ENCODE measurements at regions not wholly inside any gene's neighbourhood (a gene's known extent, or its start where the extent isn't known, plus 50 kb on each side); places are given as distances from the start of the nearest gene placed in this dataset.
"Not testable (repeated sequence)": the region's sequence is repeated elsewhere in the genome, so short reads cannot be mapped to it uniquely, and the experiment has no call there.

DNA sequence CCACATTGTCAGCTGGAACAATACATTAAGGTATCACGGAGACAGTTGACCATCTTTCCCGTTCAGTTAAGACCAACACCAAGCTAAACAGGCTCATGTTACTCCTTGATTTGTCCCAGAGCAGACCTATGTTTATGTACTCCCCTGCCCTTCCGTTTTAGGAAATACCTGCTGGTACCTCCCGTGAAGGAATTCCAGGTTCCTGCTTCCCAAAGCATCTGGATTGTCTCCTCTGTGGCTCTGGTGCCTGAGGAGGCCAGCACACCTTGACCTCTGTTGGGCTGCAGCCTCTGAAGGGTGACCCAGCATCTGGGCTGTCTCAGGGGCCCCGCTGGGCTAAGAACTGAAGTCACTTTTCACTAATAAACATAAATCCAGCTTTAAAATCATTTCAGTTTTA is 647.8 kb upstream of the MARCKS start:
- no peak for DNase-seq (ENCODE audit: extremely low read depth, low read depth)

DNA sequence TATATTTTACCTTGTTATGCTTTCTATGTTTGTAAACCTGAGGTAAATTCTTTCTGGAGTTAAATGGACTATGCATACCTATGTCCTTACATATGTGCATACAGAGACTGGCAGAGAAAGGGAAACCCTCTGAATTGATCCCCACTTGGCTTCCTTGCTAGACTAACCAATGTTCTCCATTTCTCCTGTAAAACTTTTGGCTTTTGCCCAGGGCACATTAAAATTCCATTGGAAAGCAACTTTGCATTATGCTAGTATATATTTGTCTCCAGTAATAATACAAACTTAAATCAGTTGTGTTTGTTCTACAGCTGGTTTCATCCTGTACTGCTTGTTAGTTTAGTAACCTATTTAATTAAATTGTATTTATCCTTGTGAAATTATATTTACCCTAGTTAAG is 646.0 kb upstream of the MARCKS start:
- no peak for DNase-seq (ENCODE audit: extremely low read depth, low read depth)

DNA sequence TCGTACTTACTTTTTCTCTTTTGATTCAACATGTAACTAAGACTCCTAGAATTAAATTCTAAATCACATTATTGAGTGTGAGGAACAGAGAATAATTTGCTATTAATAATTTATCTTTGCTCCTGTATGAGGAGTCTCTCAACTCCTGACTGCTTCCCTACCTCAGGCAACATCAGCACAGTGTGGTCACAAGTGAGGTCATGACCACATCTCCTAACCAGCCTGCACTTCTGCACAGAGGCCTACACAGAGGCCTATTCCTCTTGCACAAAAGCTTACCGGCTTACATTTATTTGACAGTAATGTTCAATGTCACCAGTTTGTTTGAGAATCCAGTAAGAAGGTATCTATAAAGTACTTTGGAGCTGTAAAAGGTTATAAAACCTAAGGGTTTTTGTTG is 637.4 kb upstream of the MARCKS start:
- DNase-seq (ENCODE audit: extremely low read depth, low read depth): no peak

GRCh38 chr6:113220832-113221231 is 636.3 kb upstream of the MARCKS start:
- no peak for DNase-seq (ENCODE audit: extremely low read depth, low read depth)

DNA sequence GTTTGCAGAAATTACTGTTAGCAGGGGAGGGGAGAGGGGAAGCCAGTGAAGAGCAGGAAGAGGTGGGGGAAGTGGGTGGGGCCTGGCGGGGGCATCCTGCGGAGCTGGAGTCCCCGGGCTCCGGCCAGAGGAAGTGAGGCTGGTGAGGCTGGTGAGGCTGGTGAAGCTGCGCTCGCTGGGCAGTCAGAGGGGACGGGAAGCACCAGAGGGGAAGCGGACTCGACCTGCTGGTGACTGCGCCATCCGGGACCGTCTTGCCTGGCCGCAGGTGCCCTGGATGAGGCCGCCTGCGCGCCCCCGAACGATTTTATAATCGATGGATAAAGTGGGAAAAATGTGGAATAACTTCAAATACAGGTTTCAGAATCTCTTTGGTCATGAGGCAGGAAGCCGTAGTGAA is 635.3 kb upstream of the MARCKS start:
- no peak for DNase-seq (ENCODE audit: extremely low read depth, low read depth)

DNA sequence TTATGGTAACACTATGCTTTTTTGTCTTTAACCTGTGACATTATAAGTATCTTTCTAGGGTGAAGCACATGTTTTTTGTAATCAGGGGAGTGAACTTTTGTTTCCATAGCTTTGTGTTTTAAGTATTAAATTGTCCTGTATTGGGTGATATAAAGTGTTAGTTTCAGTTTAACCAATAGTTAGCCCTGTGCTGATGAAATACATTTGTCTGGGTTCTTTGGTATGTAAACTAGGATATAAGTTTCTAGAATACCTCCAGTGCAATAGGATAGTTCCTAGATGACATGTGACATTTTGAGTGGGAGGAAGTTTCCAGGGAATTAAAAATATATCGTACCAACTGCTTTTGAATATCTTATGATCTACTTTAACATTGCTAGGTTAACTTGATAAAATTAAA is 611.0 kb upstream of the MARCKS start:
- no peak for DNase-seq (ENCODE audit: extremely low read depth, low read depth)

DNA sequence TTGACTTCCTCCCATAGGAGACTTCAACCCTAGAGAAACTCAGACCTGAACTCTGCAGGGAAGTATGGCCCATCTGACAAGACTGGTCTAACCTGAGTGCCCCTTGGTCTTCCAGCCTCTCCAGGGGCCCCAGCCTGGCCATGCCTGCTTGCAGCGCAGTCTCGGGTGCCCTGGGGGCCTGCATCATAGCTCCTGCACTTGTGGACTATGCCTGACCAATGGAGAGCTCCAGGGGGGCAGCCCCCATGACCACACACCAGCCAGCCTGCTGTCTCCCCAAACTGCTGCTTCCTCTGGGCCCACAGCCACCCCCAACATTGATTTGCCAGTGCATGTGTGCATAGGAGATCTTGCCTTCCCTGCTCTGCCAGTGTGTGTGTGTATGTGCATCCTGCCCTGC is 608.6 kb upstream of the MARCKS start:
- DNase-seq (ENCODE audit: extremely low read depth, low read depth): no peak

- DNase-seq (ENCODE audit: extremely low read depth, low read depth): not testable (repeated sequence)
These were observed 603.0 kb upstream of the MARCKS start for GRCh38 chr6:113254194-113254593.

GRCh38 chr6:113258771-113259170 is 598.4 kb upstream of the MARCKS start:
- DNase-seq (ENCODE audit: extremely low read depth, low read depth): no peak

DNA sequence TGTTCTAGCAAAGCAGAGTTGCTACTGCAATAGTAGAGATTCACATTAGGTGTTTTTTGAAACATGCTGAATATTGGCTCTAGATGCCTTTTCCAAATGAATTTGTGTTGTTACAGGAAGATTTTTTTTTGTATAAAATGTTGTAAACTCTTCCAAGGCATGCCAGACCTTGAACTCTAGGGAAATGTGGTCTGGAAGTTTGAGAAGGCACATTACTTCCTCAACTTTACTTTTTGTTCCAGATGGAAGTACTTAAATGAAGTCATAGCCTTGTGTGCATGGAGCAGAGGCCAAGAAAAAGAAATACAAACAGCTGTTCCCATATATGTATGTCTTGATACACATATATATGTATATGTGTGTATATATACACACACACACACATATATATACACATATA is 585.7 kb upstream of the MARCKS start:
- no peak for DNase-seq (ENCODE audit: extremely low read depth, low read depth)

GRCh38 chr6:113276601-113277000 is 580.5 kb upstream of the MARCKS start:
- no peak for DNase-seq (ENCODE audit: extremely low read depth, low read depth)

GRCh38 chr6:113277111-113277510 is 580.0 kb upstream of the MARCKS start:
- no peak for DNase-seq (ENCODE audit: extremely low read depth, low read depth)

- DNase-seq (ENCODE audit: extremely low read depth, low read depth): no peak
These were observed 576.1 kb upstream of the MARCKS start for GRCh38 chr6:113281014-113281413.

DNA sequence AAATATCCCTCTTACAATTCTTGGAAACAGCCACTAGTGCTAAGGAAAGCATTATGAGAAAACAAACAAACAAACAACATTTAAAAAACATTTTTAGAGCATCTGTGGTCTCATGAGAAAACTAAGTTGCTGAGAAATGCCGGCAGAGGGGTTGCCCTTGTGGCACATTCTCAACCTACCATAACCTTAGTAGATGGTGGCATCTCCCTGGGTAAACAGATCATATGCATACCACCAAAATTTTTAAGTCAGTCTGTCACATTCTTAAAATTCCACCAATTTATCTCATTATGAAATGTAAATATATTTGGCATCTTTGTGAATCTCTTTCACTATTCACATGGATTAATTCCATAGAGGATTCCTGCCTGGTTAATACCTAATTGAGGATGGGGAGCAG is 575.7 kb upstream of the MARCKS start:
- DNase-seq (ENCODE audit: extremely low read depth, low read depth): peak; percentile 5

GRCh38 chr6:113287396-113287795 is 569.7 kb upstream of the MARCKS start:
- DNase-seq (ENCODE audit: extremely low read depth, low read depth): no peak

GRCh38 chr6:113288409-113288808 is 568.7 kb upstream of the MARCKS start:
- no peak for DNase-seq (ENCODE audit: extremely low read depth, low read depth)

DNA sequence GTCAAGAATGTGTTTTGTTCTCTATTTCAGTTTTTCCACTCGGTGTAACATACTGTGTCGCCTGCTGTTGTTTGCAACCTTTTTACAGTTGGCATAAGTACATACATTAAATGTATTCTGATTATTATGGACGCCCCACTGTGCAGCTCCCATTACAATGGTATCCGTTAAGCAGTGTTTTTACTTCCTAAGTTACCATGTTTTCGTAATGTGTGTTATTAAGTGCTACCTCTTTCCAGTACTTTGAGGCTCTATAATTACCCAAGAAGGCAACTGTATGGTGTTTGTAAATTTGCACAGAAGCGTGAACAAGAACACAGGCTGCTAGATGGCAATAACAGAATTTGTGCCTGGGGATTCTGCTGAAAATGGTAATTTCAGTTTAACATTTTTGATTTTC is 568.0 kb upstream of the MARCKS start:
- DNase-seq (ENCODE audit: extremely low read depth, low read depth): no peak

GRCh38 chr6:113290684-113291083 is 566.5 kb upstream of the MARCKS start:
- DNase-seq (ENCODE audit: extremely low read depth, low read depth): no peak

DNA sequence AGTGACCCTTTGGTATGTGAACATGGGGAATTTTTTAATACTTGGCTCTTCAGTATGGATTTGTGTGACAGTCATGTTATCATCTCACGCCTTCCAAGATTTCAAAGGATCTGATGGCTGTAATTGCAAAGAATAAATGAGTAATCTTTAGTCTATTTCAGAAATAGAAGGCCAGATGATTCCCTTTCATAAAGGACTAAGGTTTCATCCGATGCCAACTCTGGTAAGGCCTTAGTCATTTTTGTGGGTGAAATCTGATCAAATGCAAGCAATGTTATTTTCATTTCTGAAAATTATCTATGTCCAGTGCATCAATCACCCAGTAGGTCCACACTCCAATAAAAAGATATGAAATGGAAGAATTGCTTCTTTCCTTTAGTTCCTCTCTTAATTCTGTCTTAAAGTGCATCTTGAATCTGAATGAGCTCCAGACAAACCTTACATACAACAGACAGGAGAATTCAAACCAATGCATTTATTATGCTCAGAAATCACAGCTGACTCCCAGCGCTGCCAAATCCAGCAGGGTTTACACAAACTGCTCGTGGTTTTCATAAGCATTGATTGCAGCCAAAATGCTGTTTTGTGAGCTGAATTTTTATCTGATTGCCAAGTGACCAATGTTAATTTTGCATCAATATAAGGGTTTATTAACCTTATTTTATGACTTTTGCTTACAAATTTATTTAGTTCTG is 565.2 kb upstream of the MARCKS start:
- DNase-seq (ENCODE audit: extremely low read depth, low read depth): no peak

- no peak for DNase-seq (ENCODE audit: extremely low read depth, low read depth)
These were observed 564.3 kb upstream of the MARCKS start for GRCh38 chr6:113292646-113293422.

GRCh38 chr6:113293423-113293740 is 563.8 kb upstream of the MARCKS start:
- DNase-seq (ENCODE audit: extremely low read depth, low read depth): no peak

DNA sequence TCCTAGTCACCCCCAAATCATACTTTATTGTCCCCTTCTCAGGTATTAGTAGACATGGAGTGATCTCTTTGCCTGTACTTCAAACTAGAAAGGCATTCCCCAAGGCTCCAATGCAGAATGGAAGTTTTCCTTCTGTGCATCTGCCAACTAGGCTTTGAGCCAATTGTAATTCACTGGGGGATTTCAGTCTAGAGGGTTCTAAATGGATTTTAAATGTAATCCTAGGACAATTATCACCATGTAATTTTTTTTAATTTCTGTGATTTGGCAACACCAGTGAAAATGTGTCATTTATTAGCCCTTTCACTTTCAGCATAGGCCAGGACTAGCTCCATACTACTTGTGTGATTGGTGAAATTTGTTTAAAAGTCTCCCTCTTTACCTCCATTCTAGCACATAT is 557.6 kb upstream of the MARCKS start:
- no peak for DNase-seq (ENCODE audit: extremely low read depth, low read depth)

DNA sequence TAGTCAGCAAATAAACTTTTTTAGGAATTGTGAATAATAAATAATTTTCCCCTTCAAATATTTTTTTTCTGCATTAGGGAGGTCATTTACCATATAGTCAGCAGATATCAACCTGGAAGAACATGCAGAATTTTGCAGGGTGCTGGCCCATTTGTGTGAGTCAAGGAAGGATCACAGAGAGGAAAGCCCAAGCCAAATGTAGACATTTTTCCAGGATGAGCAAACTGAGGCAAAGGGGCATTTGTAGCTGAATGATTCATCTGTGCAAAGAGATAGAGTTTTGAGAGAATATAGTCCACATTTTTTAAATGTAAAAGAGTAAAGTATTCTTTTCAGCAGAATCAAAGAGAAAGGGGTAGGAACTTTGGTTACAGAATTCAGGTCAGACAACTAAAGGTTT is 555.5 kb upstream of the MARCKS start:
- no peak for DNase-seq (ENCODE audit: extremely low read depth, low read depth)

All from NCI-H460 (cell line).